ENCODE measurements at regions not wholly inside any gene's neighbourhood (a gene's known extent, or its start where the extent isn't known, plus 50 kb on each side); places are given as distances from the start of the nearest gene placed in this dataset.

GRCh38 chr7:142331941-142332340, 74.1 kb upstream of the PRSS58 start:
- Histone ChIP-seq H3K4me2 (no peak overlapping the region), H3K27ac (ENCODE audit: low read depth) (no peak overlapping the region), H3K9me2 (ENCODE audit: insufficient read depth) (no peaks in the 10 kb centered on the region), H3K79me2 (replicated peaks; ENCODE audit: insufficient read depth) (no peaks in the 10 kb centered on the region), H3K4me3 (no peak overlapping the region), H4K20me1 (replicated peaks; ENCODE audit: insufficient read depth) (no peaks in the 10 kb centered on the region), H3F3A (replicated peaks; ENCODE audit: low read depth) (no peaks in the 10 kb centered on the region), H2AFZ (no peak overlapping the region), H3K27me3 (ENCODE audit: insufficient read depth) (no peaks in the 10 kb centered on the region), H3K36me3 (ENCODE audit: insufficient read depth) (no peaks in the 10 kb centered on the region), H3K4me1 (ENCODE audit: insufficient read depth) (peaks cover 11% of the 10 kb centered on the region; the same call in 1 of the 2 replicates)
- TF ChIP-seq ZNF114 (CRISPR knock-in tag; IDR thresholded peaks at IDR 0.05) = no peak
- no peak for TF ChIP-seq NANOG (IDR thresholded peaks at IDR 0.05; ENCODE audit: borderline replicate concordance)
- TF ChIP-seq ZNF462 (CRISPR knock-in tag; IDR thresholded peaks at IDR 0.05) = no peak
- no peak for TF ChIP-seq STAT1 (IDR thresholded peaks at IDR 0.05; ENCODE audit: unreplicated experiment)
- TF ChIP-seq CREB1 (CRISPR knock-in tag; IDR thresholded peaks at IDR 0.05; ENCODE audit: low read depth) = no peak
- TF ChIP-seq JUNB (IDR thresholded peaks at IDR 0.05; ENCODE audit: unreplicated experiment) = no peak
- no peak for TF ChIP-seq POLR2AphosphoS5 (IDR thresholded peaks at IDR 0.05; ENCODE audit: low read depth)
- no peak for TF ChIP-seq EZH2 (IDR thresholded peaks at IDR 0.05; ENCODE audit: low read depth, unreplicated experiment)
- Mint-ChIP-seq H3K4me1 (peaks cover 16% of the 10 kb centered on the region), H3K27me3 (ENCODE audit: insufficient read depth, low read depth, poor library complexity) (no peaks in the 10 kb centered on the region), H3K9me3 (no peaks in the 10 kb centered on the region), H3K27ac (no peak overlapping the region), H3K4me3 (no peak overlapping the region), H3K36me3 (ENCODE audit: low read depth) (no peaks in the 10 kb centered on the region)
- no peak for ATAC-seq
- no peak for DNase-seq (ENCODE audit: low spot score)

Measured in GM23338 (cell line).